ENCODE measurements at regions not wholly inside any gene's neighbourhood (a gene's known extent, or its start where the extent isn't known, plus 50 kb on each side); places are given as distances from the start of the nearest gene placed in this dataset.

DNA sequence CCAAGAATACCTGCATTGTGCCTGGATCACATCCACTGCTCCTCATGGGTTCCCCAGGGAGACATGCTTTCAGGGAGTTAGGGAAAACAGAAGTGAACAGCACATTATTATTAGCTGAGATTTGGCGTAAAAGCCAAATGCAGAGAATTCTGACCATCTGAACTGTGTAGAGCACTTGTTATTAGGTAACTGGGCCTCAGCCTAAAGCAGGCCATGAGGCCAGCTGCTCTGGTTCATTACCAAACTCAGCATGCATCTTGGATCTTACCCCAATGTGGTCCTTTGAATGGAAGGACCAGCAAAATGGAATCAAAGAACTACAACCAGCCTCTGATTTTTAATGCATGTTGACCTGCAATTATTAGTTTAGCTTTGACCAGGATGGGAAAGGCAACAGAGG lies 322.3 kb downstream of the KCNS3 start:
- TF ChIP-seq, protein P1, sequence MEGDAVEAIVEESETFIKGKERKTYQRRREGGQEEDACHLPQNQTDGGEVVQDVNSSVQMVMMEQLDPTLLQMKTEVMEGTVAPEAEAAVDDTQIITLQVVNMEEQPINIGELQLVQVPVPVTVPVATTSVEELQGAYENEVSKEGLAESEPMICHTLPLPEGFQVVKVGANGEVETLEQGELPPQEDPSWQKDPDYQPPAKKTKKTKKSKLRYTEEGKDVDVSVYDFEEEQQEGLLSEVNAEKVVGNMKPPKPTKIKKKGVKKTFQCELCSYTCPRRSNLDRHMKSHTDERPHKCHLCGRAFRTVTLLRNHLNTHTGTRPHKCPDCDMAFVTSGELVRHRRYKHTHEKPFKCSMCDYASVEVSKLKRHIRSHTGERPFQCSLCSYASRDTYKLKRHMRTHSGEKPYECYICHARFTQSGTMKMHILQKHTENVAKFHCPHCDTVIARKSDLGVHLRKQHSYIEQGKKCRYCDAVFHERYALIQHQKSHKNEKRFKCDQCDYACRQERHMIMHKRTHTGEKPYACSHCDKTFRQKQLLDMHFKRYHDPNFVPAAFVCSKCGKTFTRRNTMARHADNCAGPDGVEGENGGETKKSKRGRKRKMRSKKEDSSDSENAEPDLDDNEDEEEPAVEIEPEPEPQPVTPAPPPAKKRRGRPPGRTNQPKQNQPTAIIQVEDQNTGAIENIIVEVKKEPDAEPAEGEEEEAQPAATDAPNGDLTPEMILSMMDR (IDR thresholded peaks at IDR 0.05; ENCODE audit: insufficient read depth, low read length, poor library complexity, severe bottlenecking): no peak
- TF ChIP-seq EZH2phosphoT487 (conservative IDR thresholded peaks at IDR 0.05; ENCODE audit: low read length): no peak
